ENCODE measurements at regions not wholly inside any gene's neighbourhood (a gene's known extent, or its start where the extent isn't known, plus 50 kb on each side); places are given as distances from the start of the nearest gene placed in this dataset.

DNA sequence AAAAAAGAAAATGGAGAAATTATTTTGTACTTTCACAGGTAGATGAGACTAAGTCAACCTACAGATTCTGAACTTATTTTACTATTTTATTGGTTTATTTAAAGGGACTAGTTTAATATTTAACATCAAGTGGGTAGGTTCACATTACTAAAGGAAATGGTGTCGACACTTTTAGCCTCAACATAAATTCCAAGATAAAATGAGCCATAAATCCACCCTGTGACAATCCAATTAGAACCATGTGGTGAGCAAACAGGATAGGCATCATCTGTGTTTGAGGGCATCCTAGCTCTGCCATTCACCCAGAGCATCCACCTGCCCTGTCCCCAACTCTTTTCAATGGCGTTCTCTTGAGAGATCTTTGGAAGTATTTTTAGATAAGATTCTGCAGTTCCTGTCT, 92.8 kb upstream of the PMFBP1 start:
- ChIA-PET CTCF (interaction anchor here (0.6 kb wide), 1 partner anchor 140 kb away, joined by 3 read pairs; no protein-coding TSS in a partner anchor), POLR2A (no interaction called here)
- no peak for TF ChIP-seq SCRT2 (tag by site-specific recombination; IDR thresholded peaks at IDR 0.05)
- no peak for TF ChIP-seq TSHZ1 (tag by site-specific recombination; IDR thresholded peaks at IDR 0.05; ENCODE audit: borderline replicate concordance)
- no peak for TF ChIP-seq RBAK (tag by site-specific recombination; IDR thresholded peaks at IDR 0.05)
- TF ChIP-seq ZNF324 (tag by site-specific recombination; IDR thresholded peaks at IDR 0.05) = no peak
- no peak for TF ChIP-seq ZNF155 (tag by site-specific recombination; IDR thresholded peaks at IDR 0.05)
- no peak for TF ChIP-seq REPIN1 (tag by site-specific recombination; IDR thresholded peaks at IDR 0.05; ENCODE audit: low read depth)
- no peak overlapping the region for H3K4me3 ChIP-seq (ENCODE audit: low read depth, low read length)
- H3K36me3 ChIP-seq (ENCODE audit: control insufficient read depth in 2 of 2, insufficient read depth in 1 of 2, low read length in 2 of 2) = no peaks in the 10 kb centered on the region
- no peaks in the 10 kb centered on the region for H3K4me1 ChIP-seq (ENCODE audit: control insufficient read depth, insufficient read depth, low read length)
- no peaks in the 10 kb centered on the region for H3K9me3 ChIP-seq (ENCODE audit: control insufficient read depth, insufficient read depth, low read depth, low read length)
- no peak overlapping the region for H3K27ac ChIP-seq (ENCODE audit: extremely low read depth, low read depth, low read length)

DNA sequence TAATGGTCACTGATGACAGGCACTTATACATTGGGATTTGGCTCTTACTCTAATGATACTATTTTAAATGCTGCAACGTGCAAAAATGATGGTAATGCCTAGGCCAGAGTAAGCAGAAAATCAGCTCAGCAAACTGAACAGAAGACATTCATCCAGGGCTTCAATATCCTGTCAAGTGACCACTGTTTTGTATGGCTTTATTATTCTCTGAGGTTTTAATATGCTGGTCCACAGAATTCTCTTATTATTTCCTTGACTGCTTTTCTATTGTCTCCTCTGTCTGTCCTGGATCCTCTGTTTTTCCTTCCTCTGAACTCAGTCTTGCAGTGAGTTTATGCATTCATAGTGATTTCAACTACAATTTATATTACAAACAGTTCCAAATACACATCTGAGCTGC, 90.8 kb upstream of the PMFBP1 start:
- no peak overlapping the region for H3K27ac ChIP-seq (ENCODE audit: extremely low read depth, low read depth, low read length)
- no peaks in the 10 kb centered on the region for H3K4me1 ChIP-seq (ENCODE audit: control insufficient read depth, insufficient read depth, low read length)
- H3K36me3 ChIP-seq (ENCODE audit: control insufficient read depth in 2 of 2, insufficient read depth in 1 of 2, low read length in 2 of 2) = no peaks in the 10 kb centered on the region
- no peaks in the 10 kb centered on the region for H3K9me3 ChIP-seq (ENCODE audit: control insufficient read depth, insufficient read depth, low read depth, low read length)
- no peak for TF ChIP-seq ZNF629 (tag by site-specific recombination; IDR thresholded peaks at IDR 0.05)
- ChIA-PET CTCF (no interaction called here), POLR2A (no interaction called here)
- H3K4me3 ChIP-seq (ENCODE audit: low read depth, low read length) = no peak overlapping the region

GRCh38 chr16:72261127-72261526, 89.2 kb upstream of the PMFBP1 start:
- Histone ChIP-seq H3K4me3 (ENCODE audit: low read depth, low read length) (no peak overlapping the region), H3K4me1 (ENCODE audit: control insufficient read depth, insufficient read depth, low read length) (no peaks in the 10 kb centered on the region), H3K27ac (ENCODE audit: extremely low read depth, low read depth, low read length) (no peak overlapping the region), H3K9me3 (ENCODE audit: control insufficient read depth, insufficient read depth, low read depth, low read length) (no peaks in the 10 kb centered on the region), H3K36me3 (ENCODE audit: control insufficient read depth in 2 of 2, insufficient read depth in 1 of 2, low read length in 2 of 2) (no peaks in the 10 kb centered on the region)
- POLR2A ChIA-PET = no interaction called here
- CTCF ChIA-PET = no interaction called here
- TF ChIP-seq ZNF202 (tag by site-specific recombination; IDR thresholded peaks at IDR 0.05; ENCODE audit: borderline replicate concordance) = no peak
- no peak for TF ChIP-seq ZNF660 (tag by site-specific recombination; IDR thresholded peaks at IDR 0.05)
- no peak for TF ChIP-seq ZNF354C (tag by site-specific recombination; IDR thresholded peaks at IDR 0.05; ENCODE audit: borderline replicate concordance, low read depth)
- no peak for TF ChIP-seq ZNF580 (tag by site-specific recombination; IDR thresholded peaks at IDR 0.05)
- TF ChIP-seq ZEB2 (tag by site-specific recombination; IDR thresholded peaks at IDR 0.05) = no peak
- no peak for TF ChIP-seq ZNF843 (tag by site-specific recombination; IDR thresholded peaks at IDR 0.05)
- TF ChIP-seq MYNN (tag by site-specific recombination; IDR thresholded peaks at IDR 0.05; ENCODE audit: borderline replicate concordance) = no peak
- TF ChIP-seq SP7 (tag by site-specific recombination; IDR thresholded peaks at IDR 0.05) = no peak
- TF ChIP-seq ZNF544 (tag by site-specific recombination; IDR thresholded peaks at IDR 0.05) = no peak

DNA sequence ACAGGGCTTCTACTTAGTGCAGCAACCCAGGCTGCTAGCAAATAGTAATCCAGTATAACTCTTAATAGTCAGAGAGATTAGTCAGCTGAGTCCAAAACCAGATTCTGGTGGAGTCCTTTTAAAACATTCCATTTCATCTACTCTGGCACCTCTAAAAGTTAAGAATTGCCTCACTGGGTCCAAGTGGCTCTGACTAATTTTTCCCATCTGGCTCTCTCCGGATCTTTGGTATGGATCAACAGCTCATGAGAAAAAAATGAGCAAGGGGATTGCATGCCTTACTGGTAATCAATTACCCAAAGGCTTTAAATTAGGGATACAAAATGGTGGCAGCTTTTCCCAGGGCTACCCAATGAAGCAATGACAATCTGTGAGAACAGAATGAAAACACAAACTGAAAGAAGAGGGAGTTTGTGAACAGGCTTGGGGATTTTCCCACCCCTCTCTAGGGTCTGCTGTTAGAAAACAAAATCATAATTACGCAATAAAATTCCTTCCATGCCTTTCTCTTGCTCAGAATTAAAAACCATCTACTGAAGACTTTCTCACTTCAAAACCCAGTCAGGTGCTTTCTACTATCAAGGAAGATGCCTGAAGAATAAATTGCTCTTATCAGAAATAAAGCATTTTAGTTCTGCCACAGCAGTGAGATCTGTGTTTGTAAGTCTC, 84.6 kb upstream of the PMFBP1 start:
- H3K36me3 ChIP-seq (ENCODE audit: control insufficient read depth in 2 of 2, insufficient read depth in 1 of 2, low read length in 2 of 2) = no peaks in the 10 kb centered on the region
- H3K4me1 ChIP-seq (ENCODE audit: control insufficient read depth, insufficient read depth, low read length) = no peaks in the 10 kb centered on the region
- POLR2A ChIA-PET = no interaction called here
- no peaks in the 10 kb centered on the region for H3K9me3 ChIP-seq (ENCODE audit: control insufficient read depth, insufficient read depth, low read depth, low read length)
- CTCF ChIA-PET = no interaction called here
- no peak overlapping the region for H3K4me3 ChIP-seq (ENCODE audit: low read depth, low read length)
- no peak overlapping the region for H3K27ac ChIP-seq (ENCODE audit: extremely low read depth, low read depth, low read length)
- TF ChIP-seq ZNF501 (tag by site-specific recombination; IDR thresholded peaks at IDR 0.05) (no peak), WT1 (tag by site-specific recombination; IDR thresholded peaks at IDR 0.05) (no peak), ZNF426 (tag by site-specific recombination; IDR thresholded peaks at IDR 0.05) (no peak), HOXA7 (CRISPR knock-in tag; IDR thresholded peaks at IDR 0.05; ENCODE audit: borderline replicate concordance) (no peak), SETDB1 (IDR thresholded peaks at IDR 0.05; ENCODE audit: insufficient read length, low read length) (no peak), MYNN (tag by site-specific recombination; IDR thresholded peaks at IDR 0.05; ENCODE audit: borderline replicate concordance) (no peak), ZNF670 (tag by site-specific recombination; IDR thresholded peaks at IDR 0.05; ENCODE audit: low read depth) (no peak), ZNF510 (tag by site-specific recombination; IDR thresholded peaks at IDR 0.05; ENCODE audit: insufficient replicate concordance) (no peak), ZNF76 (tag by site-specific recombination; IDR thresholded peaks at IDR 0.05; ENCODE audit: borderline replicate concordance, low read depth) (no peak)
- TF ChIP-seq, protein P1, sequence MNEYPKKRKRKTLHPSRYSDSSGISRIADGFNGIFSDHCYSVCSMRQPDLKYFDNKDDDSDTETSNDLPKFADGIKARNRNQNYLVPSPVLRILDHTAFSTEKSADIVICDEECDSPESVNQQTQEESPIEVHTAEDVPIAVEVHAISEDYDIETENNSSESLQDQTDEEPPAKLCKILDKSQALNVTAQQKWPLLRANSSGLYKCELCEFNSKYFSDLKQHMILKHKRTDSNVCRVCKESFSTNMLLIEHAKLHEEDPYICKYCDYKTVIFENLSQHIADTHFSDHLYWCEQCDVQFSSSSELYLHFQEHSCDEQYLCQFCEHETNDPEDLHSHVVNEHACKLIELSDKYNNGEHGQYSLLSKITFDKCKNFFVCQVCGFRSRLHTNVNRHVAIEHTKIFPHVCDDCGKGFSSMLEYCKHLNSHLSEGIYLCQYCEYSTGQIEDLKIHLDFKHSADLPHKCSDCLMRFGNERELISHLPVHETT (tag by site-specific recombination; IDR thresholded peaks at IDR 0.05) = no peak
